IPS-18a (cell line): ENCODE measurements at regions not wholly inside any gene's neighbourhood (a gene's known extent, or its start where the extent isn't known, plus 50 kb on each side); places are given as distances from the start of the nearest gene placed in this dataset.
"Not testable (repeated sequence)": the region's sequence is repeated elsewhere in the genome, so short reads cannot be mapped to it uniquely, and the experiment has no call there.

Experiments
- H3K27ac ChIP-seq: one replicate; pipeline ENCODE4 v1.5.1; 2013; ENCODE audit warnings: low read length
- H3K27me3 ChIP-seq: one replicate; pipeline ENCODE4 v1.6.1; 2013; ENCODE audit warnings: mild to moderate bottlenecking, low read length; ENCODE audit not compliant: control insufficient read depth, insufficient read depth
- H3K36me3 ChIP-seq: one replicate; pipeline ENCODE4 v1.6.1; 2013; ENCODE audit warnings: low read depth, low read length; ENCODE audit not compliant: control insufficient read depth
- H3K4me1 ChIP-seq: one replicate; pipeline ENCODE4 v1.6.1; 2013; ENCODE audit warnings: low read depth, low read length; ENCODE audit not compliant: control insufficient read depth
- H3K4me3 ChIP-seq: one replicate; pipeline ENCODE4 v1.5.1; 2013; ENCODE audit warnings: low read length
- H3K9ac ChIP-seq: one replicate; pipeline ENCODE4 v1.6.1; 2013; ENCODE audit warnings: mild to moderate bottlenecking, low read length, moderate library complexity
- H3K9me3 ChIP-seq: one replicate; pipeline ENCODE4 v1.6.1; 2013; ENCODE audit warnings: low read depth, low read length; ENCODE audit not compliant: control insufficient read depth

DNA sequence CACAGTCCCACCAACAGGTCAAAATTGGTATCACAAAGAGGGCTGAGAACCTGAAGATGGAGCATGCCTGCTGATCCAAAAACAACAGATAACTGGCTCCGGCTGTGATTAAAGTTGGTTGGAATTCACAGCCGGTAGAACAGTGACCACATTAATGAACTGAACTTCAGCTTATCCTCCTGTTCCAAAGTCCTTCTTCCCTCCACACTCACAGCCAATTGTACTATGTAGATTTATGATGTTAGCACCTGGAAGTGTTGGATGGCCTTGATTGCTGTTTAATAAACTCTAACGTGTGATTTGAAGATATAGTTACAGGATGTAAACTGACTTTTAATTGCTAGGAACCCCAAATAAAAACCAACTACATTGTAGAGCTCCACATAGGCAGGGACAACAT, 367.3 kb upstream of the FRG2C start:
- Histone ChIP-seq H3K27me3 (no peaks in the 10 kb centered on the region), H3K9ac (no peak overlapping the region)

GRCh38 chr3:75300606-75301005, 363.5 kb upstream of the FRG2C start:
- Histone ChIP-seq H3K27me3 (no peaks in the 10 kb centered on the region), H3K36me3 (no peaks in the 10 kb centered on the region), H3K27ac (no peak overlapping the region)

More for the DNA sequence above, 367.3 kb upstream of the FRG2C start:
- no peak overlapping the region for H3K27ac ChIP-seq
- no peaks in the 10 kb centered on the region for H3K9me3 ChIP-seq
- no peaks in the 10 kb centered on the region for H3K4me1 ChIP-seq
- H3K4me3 ChIP-seq = no peak overlapping the region
- H3K36me3 ChIP-seq = no peaks in the 10 kb centered on the region

DNA sequence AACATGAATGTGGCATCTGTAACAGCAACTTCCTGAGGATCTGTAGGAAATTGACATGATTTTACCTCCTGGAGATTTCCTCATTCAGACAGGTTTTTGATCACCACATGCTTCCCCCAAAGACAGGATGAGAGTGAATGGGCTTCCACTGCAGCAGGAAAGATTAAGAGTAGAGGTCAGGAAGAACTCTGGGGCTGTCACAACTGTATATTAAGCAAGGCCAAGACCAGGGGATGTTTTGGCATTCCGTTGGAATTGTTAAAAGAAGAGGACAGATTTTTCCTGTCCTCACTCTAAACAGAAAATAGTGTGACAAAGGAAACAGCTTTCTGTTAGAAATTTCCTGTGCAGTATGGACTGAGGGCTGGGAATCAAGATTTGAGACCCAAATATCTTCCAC, 363.1 kb upstream of the FRG2C start:
- not testable (repeated sequence) for H3K4me3 ChIP-seq, H3K9me3 ChIP-seq, H3K36me3 ChIP-seq, H3K27me3 ChIP-seq, H3K4me1 ChIP-seq, H3K27ac ChIP-seq, H3K9ac ChIP-seq

More at GRCh38 chr3:75300606-75301005, 363.5 kb upstream of the FRG2C start:
- Histone ChIP-seq H3K4me1 (no peaks in the 10 kb centered on the region), H3K9ac (no peak overlapping the region), H3K4me3 (no peak overlapping the region), H3K9me3 (no peaks in the 10 kb centered on the region)

GRCh38 chr3:75303741-75304140, 360.4 kb upstream of the FRG2C start:
- H3K4me1 ChIP-seq = no peaks in the 10 kb centered on the region
- no peaks in the 10 kb centered on the region for H3K36me3 ChIP-seq
- no peak overlapping the region for H3K9ac ChIP-seq
- no peaks in the 10 kb centered on the region for H3K9me3 ChIP-seq
- H3K27ac ChIP-seq = no peak overlapping the region
- no peaks in the 10 kb centered on the region for H3K27me3 ChIP-seq
- H3K4me3 ChIP-seq = no peak overlapping the region

DNA sequence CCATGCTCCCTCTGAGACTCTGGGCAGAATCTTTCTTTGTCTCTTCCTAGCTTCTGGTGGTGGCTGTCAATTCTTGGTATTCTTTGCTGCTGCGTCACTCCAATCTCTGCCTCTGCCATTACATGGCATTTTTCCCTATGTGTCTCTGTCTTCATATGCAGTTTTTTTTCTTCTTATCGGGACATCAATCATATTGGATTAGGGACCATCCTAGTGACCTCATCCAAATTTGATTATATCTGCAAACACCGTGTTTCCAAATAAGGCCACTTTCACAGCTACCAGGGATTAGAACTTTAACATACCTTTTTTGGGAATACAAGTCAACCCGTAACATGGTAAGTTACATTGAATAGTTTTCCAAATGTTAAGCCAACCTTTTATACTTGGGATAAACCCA, 358.2 kb upstream of the FRG2C start:
- H3K4me1 ChIP-seq = no peaks in the 10 kb centered on the region
- no peak overlapping the region for H3K9ac ChIP-seq
- H3K36me3 ChIP-seq = no peaks in the 10 kb centered on the region
- no peaks in the 10 kb centered on the region for H3K9me3 ChIP-seq
- H3K27me3 ChIP-seq = no peaks in the 10 kb centered on the region
- H3K4me3 ChIP-seq = no peak overlapping the region
- H3K27ac ChIP-seq = no peak overlapping the region

DNA sequence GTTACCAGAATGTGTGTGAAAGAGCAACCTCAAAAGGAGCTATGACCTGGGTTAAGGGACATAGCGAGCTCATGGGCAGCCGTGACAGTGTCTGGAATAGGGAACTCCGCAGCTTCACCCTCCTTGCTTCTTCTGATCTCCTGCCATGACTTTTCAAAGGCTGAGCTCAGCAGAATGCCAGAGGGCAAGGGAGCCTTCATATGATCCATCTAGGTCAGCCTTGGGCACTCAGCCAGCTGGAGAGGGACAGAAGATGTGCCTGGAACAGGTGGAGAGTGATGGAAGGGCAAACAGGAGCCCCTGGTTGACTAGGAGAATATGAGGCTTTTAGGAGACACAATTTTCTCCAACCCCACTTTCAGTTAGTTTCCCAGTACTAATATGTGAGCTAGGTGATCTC, 352.8 kb upstream of the FRG2C start:
- not testable (repeated sequence) for H3K27ac ChIP-seq, H3K4me1 ChIP-seq, H3K9me3 ChIP-seq, H3K27me3 ChIP-seq, H3K4me3 ChIP-seq, H3K36me3 ChIP-seq, H3K9ac ChIP-seq

GRCh38 chr3:75312469-75312868, 351.7 kb upstream of the FRG2C start:
- H3K9ac ChIP-seq, H3K27ac ChIP-seq, H3K36me3 ChIP-seq, H3K4me3 ChIP-seq, H3K4me1 ChIP-seq, H3K9me3 ChIP-seq, H3K27me3 ChIP-seq: not testable (repeated sequence)

GRCh38 chr3:75319776-75320175, 344.4 kb upstream of the FRG2C start:
- H3K4me1 ChIP-seq, H3K9me3 ChIP-seq, H3K9ac ChIP-seq, H3K27me3 ChIP-seq, H3K36me3 ChIP-seq, H3K4me3 ChIP-seq, H3K27ac ChIP-seq: not testable (repeated sequence)

DNA sequence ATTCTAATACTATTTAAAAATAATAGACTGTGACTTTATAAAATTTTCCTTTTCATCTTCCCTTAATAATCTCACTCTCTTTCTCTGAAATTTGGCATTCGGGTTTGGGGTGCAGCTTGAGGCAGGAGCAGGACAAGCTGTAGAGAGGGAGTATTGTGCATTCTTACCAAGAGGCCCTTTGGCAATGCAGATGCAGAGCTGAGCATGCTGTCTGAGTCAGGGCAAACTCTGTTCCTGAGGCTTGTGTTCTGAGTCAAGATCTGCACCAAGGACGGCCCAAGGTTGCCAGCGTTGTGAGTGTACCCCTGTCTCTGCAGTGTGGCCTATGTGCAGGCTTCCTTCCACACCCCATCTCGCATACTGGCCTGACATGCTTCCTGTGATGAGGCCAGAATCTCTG, 343.8 kb upstream of the FRG2C start:
- Histone ChIP-seq H3K27ac (no peak overlapping the region), H3K4me1 (no peaks in the 10 kb centered on the region), H3K9ac (no peak overlapping the region), H3K36me3 (no peaks in the 10 kb centered on the region), H3K4me3 (no peak overlapping the region), H3K9me3 (no peaks in the 10 kb centered on the region), H3K27me3 (no peaks in the 10 kb centered on the region)

- Histone ChIP-seq H3K27ac (no peak overlapping the region), H3K4me3 (no peak overlapping the region), H3K27me3 (no peaks in the 10 kb centered on the region), H3K36me3 (no peaks in the 10 kb centered on the region), H3K4me1 (no peaks in the 10 kb centered on the region), H3K9me3 (no peaks in the 10 kb centered on the region), H3K9ac (no peak overlapping the region)
Observed at GRCh38 chr3:75321060-75321459, 343.1 kb upstream of the FRG2C start.

DNA sequence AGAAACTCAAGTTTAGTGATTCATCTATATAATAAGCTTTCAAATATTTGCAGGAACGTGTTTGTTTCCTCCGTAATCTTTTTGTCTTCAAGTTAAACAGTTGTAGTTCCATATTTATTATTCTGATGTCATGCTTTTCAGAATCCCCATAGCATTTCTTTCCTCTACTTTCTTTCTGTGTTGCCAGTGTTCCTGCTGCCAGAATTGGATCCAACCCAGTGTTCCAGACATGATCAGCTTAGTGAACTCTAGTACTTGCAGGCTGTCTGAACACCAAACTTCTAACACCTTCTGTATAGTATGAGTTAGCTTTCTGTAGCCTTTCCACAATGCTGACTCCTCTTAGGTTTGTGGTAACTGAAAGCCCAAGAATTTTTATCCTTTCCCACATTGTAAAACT, 340.2 kb upstream of the FRG2C start:
- not testable (repeated sequence) for H3K27me3 ChIP-seq, H3K4me1 ChIP-seq, H3K9me3 ChIP-seq, H3K27ac ChIP-seq, H3K4me3 ChIP-seq, H3K9ac ChIP-seq, H3K36me3 ChIP-seq

GRCh38 chr3:75325716-75326115, 338.4 kb upstream of the FRG2C start:
- H3K9me3 ChIP-seq = no peaks in the 10 kb centered on the region
- H3K9ac ChIP-seq = no peak overlapping the region
- no peaks in the 10 kb centered on the region for H3K27me3 ChIP-seq
- H3K36me3 ChIP-seq = no peaks in the 10 kb centered on the region
- no peak overlapping the region for H3K27ac ChIP-seq
- no peak overlapping the region for H3K4me3 ChIP-seq
- no peaks in the 10 kb centered on the region for H3K4me1 ChIP-seq

- Histone ChIP-seq H3K4me3 (no peak overlapping the region), H3K9me3 (no peaks in the 10 kb centered on the region), H3K36me3 (no peaks in the 10 kb centered on the region), H3K4me1 (no peaks in the 10 kb centered on the region), H3K9ac (no peak overlapping the region), H3K27me3 (no peaks in the 10 kb centered on the region), H3K27ac (no peak overlapping the region)
Observed at GRCh38 chr3:75327453-75327852, 336.7 kb upstream of the FRG2C start.
